GM12873 (cell line): ENCODE measurements at regions not wholly inside any gene's neighbourhood (a gene's known extent, or its start where the extent isn't known, plus 50 kb on each side); places are given as distances from the start of the nearest gene placed in this dataset.

ENCODE experiments used
- CTCF ChIP-seq: IDR thresholded peaks from 2 replicates; pipeline ENCODE4 v1.5.1; 2012; ENCODE audit warnings: low read depth, mild to moderate bottlenecking, moderate library complexity, low read length, control low read depth; ENCODE audit not compliant: insufficient read depth; ENCODE audit errors: missing control alignments

DNA sequence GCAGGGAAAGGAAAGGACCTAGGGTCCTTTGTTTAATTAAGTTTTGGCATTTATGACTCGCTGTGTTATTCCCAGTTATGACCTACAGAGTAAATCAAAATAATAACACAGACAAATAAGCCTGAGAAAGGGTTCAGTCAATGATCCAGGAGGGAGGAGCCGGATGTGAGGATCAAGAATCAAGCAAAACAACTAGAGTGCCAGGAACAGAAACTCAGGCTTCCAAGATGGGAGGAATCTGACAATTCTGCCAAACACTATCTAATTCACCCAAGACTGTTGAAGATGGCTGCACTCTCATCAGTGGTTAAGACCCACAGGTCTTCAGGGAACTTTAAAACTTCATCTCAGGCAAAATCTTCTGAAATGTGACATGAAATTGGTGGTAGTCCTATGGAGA is 50.3 kb upstream of the PIP4K2A start:
- no peak for TF ChIP-seq CTCF
